DOHH2 (cell line): ENCODE measurements at regions not wholly inside any gene's neighbourhood (a gene's known extent, or its start where the extent isn't known, plus 50 kb on each side); places are given as distances from the start of the nearest gene placed in this dataset.

Experiments
- CTCF ChIP-seq: fragments of 200-600 bp; sonication (generic); IDR thresholded peaks from one replicate; pipeline ENCODE4 v1.5.1; 2014; ENCODE audit warnings: antibody characterized with exemption, mild to moderate bottlenecking, low read depth, low read length; ENCODE audit not compliant: poor library complexity, severe bottlenecking
- EZH2phosphoT487 ChIP-seq: fragments of 200-600 bp; sonication (generic); IDR thresholded peaks from 2 replicates; pipeline ENCODE4 v1.6.1; 2017; ENCODE audit warnings: borderline replicate concordance, mild to moderate bottlenecking, antibody characterized with exemption, low read length, moderate library complexity, mixed read lengths

GRCh38 chr3:110562621-110563020 lies 509.0 kb upstream of the NECTIN3 start:
- TF ChIP-seq CTCF (no peak), EZH2phosphoT487 (no peak)
